ENCODE measurements at regions not wholly inside any gene's neighbourhood (a gene's known extent, or its start where the extent isn't known, plus 50 kb on each side); places are given as distances from the start of the nearest gene placed in this dataset.

GRCh38 chr5:67266654-67267350 is 70.2 kb upstream of the CD180 start:
- 91% methylated on average over 4 of the region's 6 CpGs for WGBS (ENCODE audit: insufficient coverage)
- no peak for DNase-seq (ENCODE audit: low read depth in 4 of 6, low spot score in 6 of 6)

GRCh38 chr5:67265951-67266350 is 69.4 kb upstream of the CD180 start:
- H3K27ac ChIP-seq (ENCODE audit: low read depth, low read length), result peak overlapping the region; percentile 49
- WGBS (ENCODE audit: insufficient coverage), result no CpG with 5 or more reads among the region's 1 CpG
- peaks cover 23% of the 10 kb centered on the region for H3K4me1 ChIP-seq (ENCODE audit: control insufficient read depth, insufficient read depth, low read length)
- H3K9me3 ChIP-seq (ENCODE audit: control insufficient read depth, insufficient read depth, low read length), result no peaks in the 10 kb centered on the region
- no peaks in the 10 kb centered on the region for H3K27me3 ChIP-seq (ENCODE audit: control insufficient read depth, insufficient read depth, low read length)
- no peaks in the 10 kb centered on the region for H3K36me3 ChIP-seq (ENCODE audit: control insufficient read depth, insufficient read depth, low read length)
- H3K4me3 ChIP-seq (ENCODE audit: low read depth, low read length), result no peak overlapping the region
- no peak for DNase-seq (ENCODE audit: low read depth in 4 of 6, low spot score in 6 of 6)

More at GRCh38 chr5:67266654-67267350, 70.2 kb upstream of the CD180 start:
- no peaks in the 10 kb centered on the region for H3K9me3 ChIP-seq (ENCODE audit: control insufficient read depth, insufficient read depth, low read length)
- H3K27me3 ChIP-seq (ENCODE audit: control insufficient read depth, insufficient read depth, low read length), result no peaks in the 10 kb centered on the region
- H3K36me3 ChIP-seq (ENCODE audit: control insufficient read depth, insufficient read depth, low read length), result no peaks in the 10 kb centered on the region
- H3K4me3 ChIP-seq (ENCODE audit: low read depth, low read length), result no peak overlapping the region
- peak overlapping the region; percentile 97 for H3K27ac ChIP-seq (ENCODE audit: low read depth, low read length)
- H3K4me1 ChIP-seq (ENCODE audit: control insufficient read depth, insufficient read depth, low read length), result peaks cover 23% of the 10 kb centered on the region

- 94% methylated on average over 3 of the region's 4 CpGs for WGBS (ENCODE audit: insufficient coverage)
- peak overlapping the region; percentile 3 for H3K27ac ChIP-seq (ENCODE audit: low read depth, low read length)
- no peaks in the 10 kb centered on the region for H3K27me3 ChIP-seq (ENCODE audit: control insufficient read depth, insufficient read depth, low read length)
- DNase-seq (ENCODE audit: low read depth in 4 of 6, low spot score in 6 of 6), result peak in 1 of 6 donors; percentile 50
- H3K4me3 ChIP-seq (ENCODE audit: low read depth, low read length), result no peak overlapping the region
- no peaks in the 10 kb centered on the region for H3K9me3 ChIP-seq (ENCODE audit: control insufficient read depth, insufficient read depth, low read length)
- no peaks in the 10 kb centered on the region for H3K36me3 ChIP-seq (ENCODE audit: control insufficient read depth, insufficient read depth, low read length)
- H3K4me1 ChIP-seq (ENCODE audit: control insufficient read depth, insufficient read depth, low read length), result peaks cover 16% of the 10 kb centered on the region
Observed at GRCh38 chr5:67263656-67264408, 67.2 kb upstream of the CD180 start.

- H3K27me3 ChIP-seq (ENCODE audit: control insufficient read depth, insufficient read depth, low read length), result no peaks in the 10 kb centered on the region
- no peaks in the 10 kb centered on the region for H3K9me3 ChIP-seq (ENCODE audit: control insufficient read depth, insufficient read depth, low read length)
- H3K27ac ChIP-seq (ENCODE audit: low read depth, low read length), result no peak overlapping the region
- H3K36me3 ChIP-seq (ENCODE audit: control insufficient read depth, insufficient read depth, low read length), result no peaks in the 10 kb centered on the region
- peaks cover 8% of the 10 kb centered on the region for H3K4me1 ChIP-seq (ENCODE audit: control insufficient read depth, insufficient read depth, low read length)
- no peak for DNase-seq (ENCODE audit: low read depth in 4 of 6, low spot score in 6 of 6)
- H3K4me3 ChIP-seq (ENCODE audit: low read depth, low read length), result no peak overlapping the region
Observed at GRCh38 chr5:67262956-67263355, 66.4 kb upstream of the CD180 start.

- Histone ChIP-seq H3K4me1 (ENCODE audit: control insufficient read depth, insufficient read depth, low read length) (peaks cover under 1% of the 10 kb centered on the region), H3K9me3 (ENCODE audit: control insufficient read depth, insufficient read depth, low read length) (no peaks in the 10 kb centered on the region), H3K4me3 (ENCODE audit: low read depth, low read length) (no peak overlapping the region), H3K27me3 (ENCODE audit: control insufficient read depth, insufficient read depth, low read length) (no peaks in the 10 kb centered on the region), H3K36me3 (ENCODE audit: control insufficient read depth, insufficient read depth, low read length) (no peaks in the 10 kb centered on the region), H3K27ac (ENCODE audit: low read depth, low read length) (no peak overlapping the region)
- WGBS (ENCODE audit: insufficient coverage), result 76% methylated on average over 3 of the region's 5 CpGs
- DNase-seq (ENCODE audit: low read depth in 4 of 6, low spot score in 6 of 6), result no peak
Observed at GRCh38 chr5:67262206-67262605, 65.6 kb upstream of the CD180 start.

GRCh38 chr5:67259548-67260215 is 63.1 kb upstream of the CD180 start:
- Histone ChIP-seq H3K9me3 (ENCODE audit: control insufficient read depth, insufficient read depth, low read length) (no peaks in the 10 kb centered on the region), H3K4me3 (ENCODE audit: low read depth, low read length) (no peak overlapping the region), H3K27me3 (ENCODE audit: control insufficient read depth, insufficient read depth, low read length) (no peaks in the 10 kb centered on the region), H3K36me3 (ENCODE audit: control insufficient read depth, insufficient read depth, low read length) (no peaks in the 10 kb centered on the region), H3K27ac (ENCODE audit: low read depth, low read length) (no peak overlapping the region), H3K4me1 (ENCODE audit: control insufficient read depth, insufficient read depth, low read length) (no peaks in the 10 kb centered on the region)
- no peak for DNase-seq (ENCODE audit: low read depth in 4 of 6, low spot score in 6 of 6)
- 95% methylated on average over 3 of the region's 5 CpGs for WGBS (ENCODE audit: insufficient coverage)

- Histone ChIP-seq H3K9me3 (ENCODE audit: control insufficient read depth, insufficient read depth, low read length) (no peaks in the 10 kb centered on the region), H3K27ac (ENCODE audit: low read depth, low read length) (no peak overlapping the region), H3K27me3 (ENCODE audit: control insufficient read depth, insufficient read depth, low read length) (no peaks in the 10 kb centered on the region), H3K36me3 (ENCODE audit: control insufficient read depth, insufficient read depth, low read length) (no peaks in the 10 kb centered on the region), H3K4me1 (ENCODE audit: control insufficient read depth, insufficient read depth, low read length) (no peaks in the 10 kb centered on the region), H3K4me3 (ENCODE audit: low read depth, low read length) (no peak overlapping the region)
- WGBS (ENCODE audit: insufficient coverage), result no CpG with 5 or more reads among the region's 2 CpGs
- no peak for DNase-seq (ENCODE audit: low read depth in 4 of 6, low spot score in 6 of 6)
Observed at GRCh38 chr5:67257500-67257899, 60.9 kb upstream of the CD180 start.

GRCh38 chr5:67257077-67257476 is 60.5 kb upstream of the CD180 start:
- H3K4me3 ChIP-seq (ENCODE audit: low read depth, low read length), result no peak overlapping the region
- no peak for DNase-seq (ENCODE audit: low read depth in 4 of 6, low spot score in 6 of 6)
- 100% methylated on average over 1 of the region's 1 CpG for whole genome bisulfite sequencing (ENCODE audit: insufficient coverage)
- no peaks in the 10 kb centered on the region for H3K9me3 ChIP-seq (ENCODE audit: control insufficient read depth, insufficient read depth, low read length)
- no peaks in the 10 kb centered on the region for H3K36me3 ChIP-seq (ENCODE audit: control insufficient read depth, insufficient read depth, low read length)
- no peaks in the 10 kb centered on the region for H3K4me1 ChIP-seq (ENCODE audit: control insufficient read depth, insufficient read depth, low read length)
- no peaks in the 10 kb centered on the region for H3K27me3 ChIP-seq (ENCODE audit: control insufficient read depth, insufficient read depth, low read length)
- no peak overlapping the region for H3K27ac ChIP-seq (ENCODE audit: low read depth, low read length)

- no peaks in the 10 kb centered on the region for H3K36me3 ChIP-seq (ENCODE audit: control insufficient read depth, insufficient read depth, low read length)
- no peaks in the 10 kb centered on the region for H3K27me3 ChIP-seq (ENCODE audit: control insufficient read depth, insufficient read depth, low read length)
- DNase-seq (ENCODE audit: low read depth in 4 of 6, low spot score in 6 of 6), result peak in 1 of 6 donors; percentile 9
- WGBS (ENCODE audit: insufficient coverage), result no CpG with 5 or more reads among the region's 1 CpG
- no peak overlapping the region for H3K27ac ChIP-seq (ENCODE audit: low read depth, low read length)
- no peak overlapping the region for H3K4me3 ChIP-seq (ENCODE audit: low read depth, low read length)
- no peaks in the 10 kb centered on the region for H3K4me1 ChIP-seq (ENCODE audit: control insufficient read depth, insufficient read depth, low read length)
- no peaks in the 10 kb centered on the region for H3K9me3 ChIP-seq (ENCODE audit: control insufficient read depth, insufficient read depth, low read length)
Observed at GRCh38 chr5:67255881-67256280, 59.3 kb upstream of the CD180 start.

All from spinal cord (tissue), 9 donors.